OCI-LY7 (cell line): ENCODE measurements at regions not wholly inside any gene's neighbourhood (a gene's known extent, or its start where the extent isn't known, plus 50 kb on each side); places are given as distances from the start of the nearest gene placed in this dataset.

Experiments
- CTCF ChIP-seq: fragments of 200-600 bp; sonication (generic); conservative IDR thresholded peaks from 2 replicates; pipeline ENCODE4 v1.5.1; 2014; ENCODE audit warnings: mild to moderate bottlenecking, antibody characterized with exemption, low read length, moderate library complexity, mixed read lengths
- EZH2phosphoT487 ChIP-seq: fragments of 200-600 bp; sonication (generic); IDR thresholded peaks from 2 replicates; pipeline ENCODE4 v1.6.1; 2018; ENCODE audit warnings: low read depth, borderline replicate concordance, mild to moderate bottlenecking, mixed run types, antibody characterized with exemption, low read length, moderate library complexity, mixed read lengths

- TF ChIP-seq CTCF, result no peak
- TF ChIP-seq EZH2phosphoT487, result no peak
Measured at GRCh38 chr10:64036321-64036930, 515.2 kb downstream of the REEP3 start.
